HG03060 (cell line): ENCODE measurements at regions not wholly inside any gene's neighbourhood (a gene's known extent, or its start where the extent isn't known, plus 50 kb on each side); places are given as distances from the start of the nearest gene placed in this dataset.
A peak's percentile ranks its signal among the peaks of the same experiment; 100 is the strongest.
"Not testable (repeated sequence)": the region's sequence is repeated elsewhere in the genome, so short reads cannot be mapped to it uniquely, and the experiment has no call there.

Experiments used
- ATAC-seq: cut with Tn5 transposase; IDR thresholded peaks from one replicate; pipeline ENCODE4 v1.9.1; 2021; ENCODE audit warnings: low read depth, moderate number of reproducible peaks; ENCODE audit not compliant: unreplicated experiment

DNA sequence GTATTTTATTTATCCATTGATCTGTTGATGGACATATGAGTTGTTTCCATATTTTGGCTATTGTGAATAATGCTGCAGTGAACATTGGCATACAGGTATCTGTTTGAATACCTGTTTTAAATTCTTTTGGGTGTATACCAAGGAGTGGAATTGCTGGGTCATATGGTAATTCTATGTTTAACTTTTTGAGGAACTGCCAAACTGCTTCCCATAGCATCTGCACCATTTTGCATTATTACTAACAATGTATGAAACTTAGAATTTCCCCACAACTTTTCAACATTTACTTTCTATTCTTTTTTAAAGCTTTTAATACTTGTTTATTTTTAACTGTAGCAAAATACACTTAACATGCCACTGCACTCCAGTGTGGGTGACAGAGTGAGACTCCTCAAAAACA is 57.0 kb upstream of the MSN start:
- no peak for ATAC-seq

DNA sequence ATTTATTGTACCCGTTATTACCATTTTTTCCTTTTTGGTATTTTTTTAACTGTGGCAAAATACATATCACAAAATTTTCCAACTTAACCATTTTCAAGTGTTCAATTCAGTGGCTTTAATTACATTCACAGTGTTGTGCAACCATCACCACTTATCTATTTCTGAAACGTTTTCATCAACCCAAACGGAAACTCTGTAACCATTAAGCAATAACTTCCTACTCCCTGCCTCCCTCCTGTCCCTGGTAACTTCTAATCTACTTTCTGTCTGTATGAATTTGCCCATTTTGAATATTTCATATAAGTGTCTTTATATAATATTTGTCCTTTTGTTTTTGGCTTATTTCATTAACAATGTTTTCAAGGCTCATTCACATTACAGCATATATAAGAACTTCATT is 57.4 kb upstream of the MSN start:
- no peak for ATAC-seq

DNA sequence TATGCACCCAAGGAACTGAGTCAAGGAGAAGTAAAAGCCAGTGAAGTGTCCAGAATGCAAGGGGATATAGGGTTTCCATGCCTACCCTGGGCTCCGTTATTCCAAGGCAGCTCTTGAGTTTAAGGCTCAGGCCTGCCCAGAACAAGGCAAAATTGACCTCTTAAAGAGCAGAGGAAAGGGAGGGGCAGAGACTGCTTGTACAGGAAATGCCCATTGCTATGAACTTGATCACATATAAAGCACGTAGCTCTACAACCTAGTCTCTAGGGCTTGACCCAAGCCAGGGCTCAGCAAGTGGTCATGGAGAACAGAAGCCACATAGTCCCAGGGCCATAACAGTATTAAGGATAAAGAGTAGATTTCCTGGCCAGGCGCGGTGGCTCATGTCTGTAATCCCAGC is 58.2 kb upstream of the MSN start:
- no peak for ATAC-seq

DNA sequence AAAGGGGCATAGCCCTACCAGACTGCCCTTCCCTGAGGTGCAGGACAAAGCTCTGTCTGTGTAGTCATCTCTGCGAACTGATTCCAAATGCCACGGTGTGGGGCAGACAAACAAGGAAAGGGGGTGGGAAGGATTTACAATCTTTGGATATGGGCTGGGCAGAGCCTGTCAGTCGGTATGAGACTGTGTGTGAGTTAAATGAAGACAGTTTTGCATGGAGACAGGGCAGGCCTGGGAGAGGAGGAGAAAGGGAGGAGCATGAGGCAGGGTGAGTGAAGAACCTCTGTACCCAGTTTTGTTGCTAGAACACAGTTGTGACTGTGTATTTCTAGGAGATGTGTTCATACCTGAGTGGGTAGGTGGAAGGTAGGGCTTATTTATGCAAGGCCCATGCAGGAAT is 59.4 kb upstream of the MSN start:
- ATAC-seq, result no peak

DNA sequence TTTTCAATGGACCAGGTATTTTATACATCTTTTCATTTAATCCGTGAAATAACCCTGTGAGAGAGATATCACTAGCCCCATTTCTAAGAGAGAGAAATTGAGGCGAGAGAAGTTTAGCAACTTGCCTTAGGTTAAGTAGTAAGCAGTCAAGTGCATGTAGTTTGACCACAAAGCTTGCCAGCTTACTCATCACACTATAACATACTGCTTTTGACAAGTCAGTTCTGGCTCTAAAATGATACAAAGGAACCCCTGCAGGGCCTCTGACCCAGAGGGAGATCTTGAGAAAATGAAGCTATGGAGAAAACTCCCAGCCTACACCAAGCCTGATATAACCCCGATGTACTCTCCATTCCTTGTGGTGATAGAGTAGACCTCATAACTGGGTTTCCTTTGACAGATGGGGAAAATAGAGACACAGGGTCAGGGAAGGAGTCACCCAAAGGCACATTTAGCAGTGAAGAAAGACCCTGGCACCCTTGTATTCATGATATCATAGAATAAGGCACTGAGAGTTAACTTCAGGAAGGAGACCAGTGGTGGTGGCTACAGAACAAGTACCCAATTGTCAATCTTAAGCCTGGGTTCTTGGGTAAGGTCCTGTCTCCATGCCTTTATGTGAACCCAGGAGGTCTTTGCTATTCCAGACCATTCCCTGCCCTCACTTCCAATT is 60.2 kb upstream of the MSN start:
- ATAC-seq, result no peak

DNA sequence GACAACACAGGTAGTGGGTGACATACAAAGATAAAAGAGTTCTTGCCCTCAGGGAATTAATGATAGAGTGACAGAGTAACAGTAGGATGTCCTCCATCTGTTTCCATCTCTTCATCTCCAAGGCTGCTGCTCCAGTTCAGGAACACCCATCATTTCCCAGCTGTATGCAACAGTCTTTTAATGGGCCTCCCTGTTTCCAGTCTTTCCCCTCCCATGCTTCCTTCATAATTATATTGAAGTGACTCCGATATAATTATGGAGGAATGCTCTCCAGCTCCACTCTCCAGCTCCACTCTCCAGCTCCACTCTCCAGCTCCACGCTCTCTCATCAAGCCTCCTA is 65.3 kb upstream of the MSN start:
- no peak for ATAC-seq

DNA sequence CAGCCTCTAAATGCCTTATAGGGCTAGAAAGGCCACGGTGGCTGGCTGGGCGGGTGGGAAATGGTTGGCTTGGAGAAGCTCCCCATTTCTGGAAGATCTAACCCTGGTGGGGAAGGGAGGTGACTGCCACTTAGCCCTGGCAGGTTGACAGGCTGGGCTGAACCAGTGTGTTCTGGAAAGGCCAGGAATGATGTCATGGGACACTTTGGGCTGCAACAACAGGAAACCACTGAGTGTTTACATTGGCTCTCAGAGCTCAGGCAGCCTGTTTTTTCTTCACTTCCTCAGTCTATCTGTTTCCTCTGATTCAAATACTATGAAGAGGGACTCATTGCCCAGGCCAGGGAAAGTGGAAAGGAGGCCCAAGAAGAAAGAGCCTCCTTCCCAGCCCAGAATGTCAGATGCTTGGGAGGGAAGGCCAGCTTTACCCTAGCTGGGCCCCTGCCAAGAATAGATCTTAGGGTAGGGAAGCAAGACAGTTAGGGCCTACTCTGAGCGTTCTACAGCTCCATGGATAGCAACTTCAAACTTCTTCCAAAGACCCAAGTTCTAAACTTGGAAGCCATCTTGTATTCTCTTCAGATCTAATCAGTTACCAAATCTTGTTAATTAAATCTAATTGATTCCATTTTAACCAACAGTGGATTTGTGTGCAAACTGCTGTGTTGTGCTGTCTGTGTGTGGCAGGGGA is 65.8 kb upstream of the MSN start:
- ATAC-seq, result no peak

DNA sequence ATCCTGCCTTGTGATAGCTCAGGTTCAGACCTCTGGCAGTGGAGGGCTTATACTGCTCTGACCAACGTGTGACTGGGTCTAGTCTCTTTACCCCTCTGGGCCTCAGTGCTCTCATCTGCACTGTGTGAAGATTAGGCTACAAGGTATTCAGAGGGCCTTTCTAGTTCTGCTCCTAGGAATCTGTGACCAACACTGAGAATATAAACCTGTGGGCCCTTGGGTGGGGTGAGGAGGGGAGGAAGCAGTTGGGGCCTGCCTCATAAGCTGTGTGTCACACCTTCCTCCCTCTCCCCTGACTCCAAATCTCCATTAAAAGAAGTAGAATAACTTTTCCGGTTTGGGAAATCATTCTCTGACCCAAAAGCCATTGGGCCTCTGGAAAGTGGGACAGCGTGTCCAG is 66.3 kb upstream of the MSN start:
- no peak for ATAC-seq

DNA sequence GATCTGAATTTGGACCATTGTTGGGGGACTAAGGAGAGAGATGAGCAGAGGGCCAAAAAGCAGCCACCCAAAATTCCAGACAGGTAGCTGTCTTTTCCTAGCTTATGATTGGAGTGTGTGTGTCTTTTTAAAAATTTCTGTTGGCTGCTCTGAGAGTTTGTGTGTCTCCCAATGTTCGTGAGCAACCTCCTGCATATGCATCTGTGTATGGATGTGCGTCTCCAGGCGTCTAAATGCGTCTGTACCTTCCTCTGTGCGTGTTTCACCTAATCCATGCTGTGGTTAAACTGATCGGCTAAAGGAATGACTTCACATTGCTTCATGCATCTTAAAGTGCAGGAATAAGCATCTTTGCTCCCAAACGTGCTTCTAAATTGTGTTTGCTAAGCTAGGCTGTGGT is 65.5 kb upstream of the LAS1L start:
- no peak for ATAC-seq

DNA sequence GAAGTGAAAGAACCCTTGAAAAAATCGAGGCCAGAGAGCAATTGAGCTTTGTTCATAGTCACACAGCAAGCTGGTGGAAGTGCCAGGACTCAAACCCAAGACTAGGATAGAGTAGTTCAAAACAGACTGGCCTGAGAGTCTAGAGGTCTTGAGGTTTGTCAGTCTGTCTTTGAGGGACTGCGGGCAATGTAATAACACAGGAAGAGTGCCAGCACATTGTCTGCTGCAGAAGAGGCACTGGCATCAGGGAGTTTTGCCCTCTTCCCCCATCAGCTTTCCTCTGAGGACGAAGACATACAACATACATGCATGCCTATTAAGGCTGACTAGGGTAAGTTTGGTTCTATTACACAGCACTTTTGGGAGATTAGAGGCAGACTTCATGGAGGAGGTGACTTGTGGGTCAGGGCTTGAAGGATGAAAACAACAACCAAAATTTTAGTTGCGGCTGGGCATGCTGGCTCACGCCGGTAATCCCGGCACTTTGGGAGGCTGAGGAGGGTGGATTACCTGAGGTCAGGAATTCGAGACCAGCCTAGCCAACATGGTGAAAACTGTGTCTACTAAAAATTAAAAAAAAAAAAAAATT is 64.1 kb upstream of the LAS1L start:
- ATAC-seq, result no peak

DNA sequence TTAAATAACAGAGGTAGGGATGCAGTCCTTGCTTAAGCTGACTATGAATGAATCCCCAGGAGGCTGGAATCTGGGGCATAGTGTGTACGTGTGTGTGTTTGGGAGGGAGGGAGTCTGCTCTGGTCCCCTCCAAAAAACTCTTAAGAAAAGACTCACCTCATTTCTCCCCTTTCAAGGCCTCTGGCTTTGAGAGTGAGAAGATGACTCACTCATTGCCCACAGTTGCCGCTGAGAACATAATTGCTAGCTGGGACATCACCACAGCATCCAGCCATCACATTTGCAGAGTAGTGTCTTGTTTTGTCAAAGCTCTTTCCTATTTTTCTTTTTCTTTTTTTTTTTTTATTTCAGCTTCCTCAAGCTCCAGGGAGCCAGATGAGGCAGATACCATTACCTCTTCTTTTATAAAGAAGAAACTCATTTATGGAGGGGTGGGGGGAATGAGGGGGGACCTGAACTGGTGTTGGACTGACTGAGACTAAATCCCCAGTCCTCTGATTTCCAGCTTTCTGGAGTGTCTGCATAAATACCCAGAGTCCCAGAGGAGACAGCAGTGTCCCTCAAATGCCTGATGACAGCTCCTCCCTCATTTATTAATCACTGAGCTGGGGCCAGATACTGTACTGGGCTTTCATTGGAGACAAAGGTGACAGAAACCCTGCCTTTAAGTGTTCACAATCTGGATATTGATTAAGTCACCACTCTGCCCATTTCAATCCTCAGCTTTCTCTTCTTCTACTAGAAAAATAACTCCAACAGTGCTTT is 61.9 kb upstream of the LAS1L start:
- ATAC-seq, result peak; percentile 46

DNA sequence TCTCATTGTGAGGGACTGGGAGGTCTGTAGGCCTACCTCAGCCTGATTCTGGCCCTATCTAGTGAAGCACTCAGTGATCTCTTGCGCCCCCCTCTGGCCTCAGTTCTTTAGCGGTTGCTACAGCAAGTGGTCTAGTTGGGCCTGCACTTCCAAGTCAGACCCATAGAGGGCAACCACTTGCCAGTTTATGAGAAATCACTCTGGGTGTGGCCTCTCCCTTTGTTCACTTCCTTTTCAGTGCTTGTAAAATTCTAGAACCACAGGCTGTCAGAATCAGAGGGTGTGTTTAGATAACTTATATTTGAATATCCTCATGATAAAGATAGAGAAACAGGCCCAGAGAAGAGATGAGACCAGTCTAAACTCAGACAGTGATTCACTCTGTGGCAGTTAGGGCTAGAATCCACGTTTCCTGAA is 60.9 kb upstream of the LAS1L start:
- ATAC-seq, result peak; percentile 69

DNA sequence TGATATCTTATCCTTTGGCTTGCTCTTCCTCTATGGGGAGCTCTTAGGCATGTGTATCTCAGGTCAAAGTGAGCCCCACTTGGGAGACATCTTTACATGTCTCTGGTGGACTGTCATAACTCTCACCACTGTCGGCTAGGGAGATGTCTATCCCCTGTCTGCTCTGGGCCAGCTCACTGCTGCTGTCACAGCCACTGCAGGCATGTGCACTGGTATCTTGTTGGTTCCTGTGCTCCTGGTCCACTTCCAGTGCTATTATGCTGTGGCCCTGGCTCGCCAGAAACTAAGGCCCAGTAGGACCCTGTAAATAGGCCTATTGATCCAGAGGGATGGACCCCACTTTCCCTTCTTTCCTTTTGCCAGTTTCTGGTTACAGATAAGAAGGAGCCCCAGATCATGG is 56.6 kb upstream of the LAS1L start:
- ATAC-seq, result no peak

DNA sequence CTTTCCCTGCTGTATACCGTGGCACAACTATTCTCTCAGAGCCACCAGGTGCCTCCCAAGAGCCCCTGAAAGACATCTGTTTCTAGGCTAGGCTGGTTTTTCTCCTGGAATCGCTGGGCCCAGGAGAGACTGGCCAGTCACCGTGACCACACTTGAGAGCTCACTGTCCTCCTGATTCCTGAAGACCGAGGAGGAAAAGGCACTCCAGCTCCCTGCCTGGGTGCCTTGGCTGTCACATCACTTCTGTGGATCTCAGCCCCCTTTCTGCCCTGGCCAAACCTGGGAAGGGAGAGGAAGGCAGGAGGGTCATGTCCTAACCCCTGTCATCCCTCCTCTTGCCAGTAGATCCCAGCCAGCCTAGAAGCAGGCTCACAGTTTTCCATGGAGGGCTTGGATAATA is 54.7 kb upstream of the LAS1L start:
- ATAC-seq, result no peak

DNA sequence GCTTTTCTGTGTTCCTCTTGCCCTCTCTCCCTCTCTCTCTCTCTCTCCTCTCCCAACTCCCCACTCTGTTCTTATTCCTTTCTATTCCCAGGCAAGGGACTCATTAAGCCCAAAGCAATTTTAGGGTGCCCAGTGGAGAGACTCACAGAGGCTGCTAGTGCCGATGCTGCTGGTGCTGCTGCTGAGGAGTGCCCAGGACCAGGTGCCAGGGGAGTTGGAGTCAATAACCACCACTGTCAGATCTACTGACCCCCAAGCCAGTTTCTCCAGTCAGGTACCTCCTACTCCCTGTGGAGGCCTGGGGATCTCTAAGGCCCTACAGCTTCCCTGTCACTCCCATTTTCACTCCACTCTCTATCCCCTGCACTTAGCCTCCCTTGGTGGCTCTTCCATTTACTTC is 54.2 kb upstream of the LAS1L start:
- no peak for ATAC-seq

DNA sequence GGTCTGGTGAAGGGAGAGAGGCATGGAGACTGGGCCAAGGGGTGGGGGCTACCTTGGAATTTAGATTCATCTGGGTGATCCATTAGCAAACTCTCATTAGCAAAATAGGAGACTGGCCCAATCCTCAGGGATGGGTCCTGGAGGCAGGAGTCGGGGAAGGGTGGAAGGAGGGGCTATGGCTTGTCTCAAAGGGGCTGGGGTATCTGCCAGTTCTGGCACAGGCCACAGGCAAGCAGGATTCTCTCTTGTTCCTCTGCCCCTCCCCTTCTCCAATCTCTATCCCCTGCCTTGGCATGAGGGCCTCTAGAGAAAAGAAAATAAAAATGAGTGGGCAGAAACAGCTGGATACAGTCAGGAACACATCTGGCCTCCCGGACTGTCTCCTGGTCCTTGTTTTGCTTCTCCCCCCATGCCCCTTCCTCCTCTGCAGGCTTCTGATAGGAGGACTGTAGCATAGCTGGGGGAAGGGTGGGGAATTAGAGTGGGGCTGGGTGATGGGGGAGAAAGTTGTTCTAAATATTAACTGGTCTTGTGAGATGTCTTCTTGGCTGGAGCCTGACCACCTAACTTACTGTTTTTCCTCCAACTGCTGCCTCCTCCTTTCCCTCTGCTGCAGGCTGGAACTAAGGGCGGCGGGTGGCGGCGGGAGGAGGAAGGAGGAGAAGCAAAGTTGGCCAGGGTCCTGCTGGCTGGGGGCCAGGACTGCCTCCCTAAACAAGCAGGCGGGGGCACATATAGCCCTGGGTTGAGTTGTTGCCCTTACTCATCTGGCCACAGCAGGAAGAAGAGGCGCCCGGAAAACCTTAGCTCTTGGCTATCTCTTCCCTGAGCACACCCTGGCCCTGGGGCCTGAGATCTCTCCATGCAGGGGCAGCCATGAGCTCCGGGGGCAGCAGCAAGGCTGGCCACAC is 53.3 kb upstream of the LAS1L start:
- ATAC-seq, result no peak

DNA sequence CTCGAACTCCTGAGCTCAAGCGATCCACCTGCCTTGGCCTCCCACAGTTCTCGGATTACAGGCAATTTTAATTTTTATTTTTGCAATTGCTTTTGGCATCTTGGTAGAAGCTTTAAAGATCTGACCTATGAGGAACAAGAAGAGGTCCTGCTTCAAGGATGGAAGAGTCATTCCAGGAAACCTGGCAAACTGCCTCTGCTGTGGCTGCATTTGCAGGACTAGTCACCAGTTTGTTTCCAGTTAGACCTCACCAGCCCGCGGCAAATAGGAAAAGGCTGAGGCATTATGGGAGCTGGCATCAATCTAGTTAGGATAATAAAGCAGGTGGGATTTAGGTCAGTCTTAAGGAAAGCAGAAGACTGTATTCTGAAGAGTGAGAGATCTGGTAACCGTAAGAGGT is 51.9 kb upstream of the LAS1L start:
- ATAC-seq, result no peak

DNA sequence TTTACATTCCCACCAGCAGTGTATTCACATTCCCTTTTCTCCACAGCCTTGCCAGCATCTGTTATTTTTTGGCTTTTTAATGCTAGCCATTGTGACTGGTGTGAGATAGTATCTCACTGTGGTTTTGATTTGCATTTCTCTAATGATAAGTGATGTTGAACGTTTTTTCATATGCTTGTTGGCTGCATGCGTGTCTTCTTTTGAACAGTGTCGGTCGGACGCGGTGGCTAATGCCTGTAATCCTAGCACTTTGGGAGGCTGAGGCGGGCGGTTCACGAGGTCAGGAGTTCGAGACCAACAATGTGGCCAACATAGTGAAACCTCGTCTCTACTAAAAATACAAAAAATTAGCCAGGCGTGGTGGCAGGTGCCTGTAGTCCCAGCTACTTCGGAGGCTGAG is 50.6 kb upstream of the LAS1L start:
- not testable (repeated sequence) for ATAC-seq
